PC-9 (cell line): ENCODE measurements at regions not wholly inside any gene's neighbourhood (a gene's known extent, or its start where the extent isn't known, plus 50 kb on each side); places are given as distances from the start of the nearest gene placed in this dataset.

Source experiments
- CTCF ChIP-seq: fragments of 200-600 bp; sonication (generic); conservative IDR thresholded peaks from 2 replicates; pipeline ENCODE4 v1.6.1; 2017; ENCODE audit warnings: mixed run types, antibody characterized with exemption, mild to moderate bottlenecking, moderate library complexity
- EZH2 ChIP-seq: fragments of 200-600 bp; sonication (generic); IDR thresholded peaks from 2 replicates; pipeline ENCODE4 v1.8.0; 2017; ENCODE audit warnings: antibody characterized with exemption, low read depth

GRCh38 chr11:28581286-28582242, 473.4 kb downstream of the METTL15 start:
- TF ChIP-seq CTCF (no peak), EZH2 (no peak)
